Anterior cingulate cortex (tissue), 58 donors: ENCODE measurements at regions not wholly inside any gene's neighbourhood (a gene's known extent, or its start where the extent isn't known, plus 50 kb on each side); places are given as distances from the start of the nearest gene placed in this dataset.

Experiments used
- DNase-seq, 58 donors: peaks; one replicate each; lab custom pipeline; 2025; lab: John Stamatoyannopoulos, UW

- no peak for DNase-seq
Observed at GRCh38 chr4:133513901-133514300, 364.8 kb downstream of the PCDH10 start.

- DNase-seq, result no peak
Observed at GRCh38 chr4:133498149-133498548, 349.1 kb downstream of the PCDH10 start.

- DNase-seq, result no peak
Observed at GRCh38 chr4:133493776-133494175, 344.7 kb downstream of the PCDH10 start.

GRCh38 chr4:133493241-133493640 is 344.1 kb downstream of the PCDH10 start:
- no peak for DNase-seq

- no peak for DNase-seq
Observed at GRCh38 chr4:133484287-133484686, 335.2 kb downstream of the PCDH10 start.

GRCh38 chr4:133483600-133484246 is 334.6 kb downstream of the PCDH10 start:
- DNase-seq, result peak in 3 of 58 donors; percentile 0 to 2 (median 1)

- no peak for DNase-seq
Observed at GRCh38 chr4:133476063-133476462, 327.0 kb downstream of the PCDH10 start.

- DNase-seq, result no peak
Observed at GRCh38 chr4:133474501-133474900, 325.4 kb downstream of the PCDH10 start.

- DNase-seq, result no peak
Observed at GRCh38 chr4:133472244-133472643, 323.1 kb downstream of the PCDH10 start.

- no peak for DNase-seq
Observed at GRCh38 chr4:133467290-133467947, 318.3 kb downstream of the PCDH10 start.

- no peak for DNase-seq
Observed at GRCh38 chr4:133465022-133465421, 315.9 kb downstream of the PCDH10 start.

GRCh38 chr4:133464311-133464710 is 315.2 kb downstream of the PCDH10 start:
- DNase-seq, result no peak

GRCh38 chr4:133452678-133453077 is 303.6 kb downstream of the PCDH10 start:
- DNase-seq, result no peak

GRCh38 chr4:133450813-133451212 is 301.7 kb downstream of the PCDH10 start:
- DNase-seq, result peak in 1 of 58 donors; percentile 6

GRCh38 chr4:133440404-133440803 is 291.3 kb downstream of the PCDH10 start:
- no peak for DNase-seq

GRCh38 chr4:133439830-133440229 is 290.7 kb downstream of the PCDH10 start:
- no peak for DNase-seq

GRCh38 chr4:133424605-133425004 is 275.5 kb downstream of the PCDH10 start:
- no peak for DNase-seq

- DNase-seq, result no peak
Observed at GRCh38 chr4:133403913-133404312, 254.8 kb downstream of the PCDH10 start.

- no peak for DNase-seq
Observed at GRCh38 chr4:133402616-133403015, 253.5 kb downstream of the PCDH10 start.

- no peak for DNase-seq
Observed at GRCh38 chr4:133394971-133395627, 246.0 kb downstream of the PCDH10 start.

- DNase-seq, result no peak
Observed at GRCh38 chr4:133390198-133390855, 241.2 kb downstream of the PCDH10 start.
